ENCODE measurements at regions not wholly inside any gene's neighbourhood (a gene's known extent, or its start where the extent isn't known, plus 50 kb on each side); places are given as distances from the start of the nearest gene placed in this dataset.

DNA sequence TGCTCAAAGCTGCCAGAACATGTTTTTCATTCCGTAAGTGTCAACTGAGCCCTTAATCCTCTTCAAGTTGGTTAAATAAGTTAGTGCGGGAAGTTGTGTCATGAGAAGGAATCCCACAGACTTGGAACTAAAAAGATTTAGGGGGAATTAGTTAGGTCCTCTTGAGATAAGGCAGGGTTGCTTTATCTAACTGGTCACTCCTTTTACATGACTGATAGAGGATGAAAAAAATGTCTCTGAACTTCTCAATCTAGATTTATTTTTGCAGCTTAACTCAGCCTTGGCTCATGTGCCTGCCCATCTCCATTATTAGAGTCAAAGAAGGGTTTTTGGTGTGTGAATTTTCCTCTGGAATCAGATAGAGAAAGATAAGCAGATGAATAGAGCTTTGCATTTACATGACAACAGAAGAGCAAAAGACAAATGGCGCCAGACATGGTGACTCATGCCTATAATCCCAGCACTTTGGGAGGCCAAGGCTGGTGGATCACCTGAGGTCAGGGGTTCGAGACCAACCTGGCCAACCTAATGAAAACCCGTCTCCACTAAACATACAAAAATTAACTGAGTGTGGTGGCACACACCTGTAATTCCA, 882.9 kb downstream of the RPA4 start:
- no peaks in the 10 kb centered on the region for H3K36me3 ChIP-seq (ENCODE audit: control insufficient read depth, insufficient read depth, low read length)
- H3K27ac ChIP-seq (ENCODE audit: insufficient read depth, low read length, poor library complexity, severe bottlenecking): no peak overlapping the region
- H3K9me3 ChIP-seq (ENCODE audit: control insufficient read depth in 2 of 2, low read length in 2 of 2): no peaks in the 10 kb centered on the region
- H3K27me3 ChIP-seq (ENCODE audit: control insufficient read depth, insufficient read depth, low read length): no peaks in the 10 kb centered on the region
- no peaks in the 10 kb centered on the region for H3K36me3 Mint-ChIP-seq
- no peaks in the 10 kb centered on the region for H3K27me3 Mint-ChIP-seq
- H3K4me1 ChIP-seq (ENCODE audit: control insufficient read depth, insufficient read depth, low read length, poor library complexity, severe bottlenecking): no peaks in the 10 kb centered on the region
- H3K27ac Mint-ChIP-seq: no peak overlapping the region
- no peak overlapping the region for H3K4me3 Mint-ChIP-seq
- H3K4me1 Mint-ChIP-seq: no peaks in the 10 kb centered on the region
- no peak overlapping the region for H3K4me3 ChIP-seq (ENCODE audit: low read depth, low read length)
- ATAC-seq (ENCODE audit: low read depth in 2 of 2): no peak
- DNase-seq: no peak
- no peaks in the 10 kb centered on the region for H3K9me3 Mint-ChIP-seq

- no peak for DNase-seq
- Histone ChIP-seq H3K4me1 (ENCODE audit: control insufficient read depth, insufficient read depth, low read length, poor library complexity, severe bottlenecking) (no peaks in the 10 kb centered on the region), H3K9me3 (ENCODE audit: control insufficient read depth in 2 of 2, low read length in 2 of 2) (no peaks in the 10 kb centered on the region), H3K36me3 (ENCODE audit: control insufficient read depth, insufficient read depth, low read length) (no peaks in the 10 kb centered on the region), H3K27ac (ENCODE audit: insufficient read depth, low read length, poor library complexity, severe bottlenecking) (no peak overlapping the region), H3K27me3 (ENCODE audit: control insufficient read depth, insufficient read depth, low read length) (no peaks in the 10 kb centered on the region), H3K4me3 (ENCODE audit: low read depth, low read length) (no peak overlapping the region)
- Mint-ChIP-seq H3K36me3 (no peaks in the 10 kb centered on the region), H3K4me3 (no peak overlapping the region), H3K4me1 (no peaks in the 10 kb centered on the region), H3K27ac (no peak overlapping the region), H3K9me3 (peaks cover 0 to 2% (median 0%) of the 10 kb centered on the region in 7 donors), H3K27me3 (no peaks in the 10 kb centered on the region)
- ATAC-seq (ENCODE audit: low read depth in 2 of 2): no peak
Measured at GRCh38 chrX:97787311-97787710, 903.6 kb downstream of the RPA4 start.

DNA sequence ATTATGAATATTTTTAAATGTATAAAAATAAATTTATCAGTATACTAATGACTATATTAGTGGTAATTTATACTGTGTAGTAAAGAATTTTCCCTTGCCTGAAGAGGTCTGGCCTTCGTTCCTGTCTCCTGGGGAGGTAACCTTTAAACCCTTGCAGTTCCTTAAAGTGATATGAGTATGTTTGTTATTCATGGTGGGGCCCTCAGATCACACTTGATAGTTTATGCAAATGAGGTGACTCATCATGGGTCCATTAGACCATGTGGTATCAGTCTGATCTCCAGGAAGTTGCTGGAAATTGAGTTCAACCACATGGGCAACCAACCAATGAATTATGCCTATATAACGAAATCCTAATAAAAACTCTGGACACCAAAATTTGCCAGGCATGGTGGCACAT, 904.1 kb downstream of the RPA4 start:
- no peaks in the 10 kb centered on the region for H3K27me3 ChIP-seq (ENCODE audit: control insufficient read depth, insufficient read depth, low read length)
- Mint-ChIP-seq H3K4me3 (no peak overlapping the region), H3K36me3 (no peaks in the 10 kb centered on the region), H3K4me1 (no peaks in the 10 kb centered on the region), H3K27me3 (no peaks in the 10 kb centered on the region), H3K27ac (no peak overlapping the region), H3K9me3 (peaks cover 0 to 2% (median 0%) of the 10 kb centered on the region in 7 donors)
- DNase-seq (no peak), ATAC-seq (ENCODE audit: low read depth in 2 of 2) (no peak)
- no peaks in the 10 kb centered on the region for H3K9me3 ChIP-seq (ENCODE audit: control insufficient read depth in 2 of 2, low read length in 2 of 2)
- no peak overlapping the region for H3K27ac ChIP-seq (ENCODE audit: insufficient read depth, low read length, poor library complexity, severe bottlenecking)
- no peaks in the 10 kb centered on the region for H3K4me1 ChIP-seq (ENCODE audit: control insufficient read depth, insufficient read depth, low read length, poor library complexity, severe bottlenecking)
- no peak overlapping the region for H3K4me3 ChIP-seq (ENCODE audit: low read depth, low read length)
- no peaks in the 10 kb centered on the region for H3K36me3 ChIP-seq (ENCODE audit: control insufficient read depth, insufficient read depth, low read length)

GRCh38 chrX:97790850-97791249, 907.1 kb downstream of the RPA4 start:
- peaks cover 0 to 1% (median 0%) of the 10 kb centered on the region in 7 donors for H3K9me3 Mint-ChIP-seq
- no peaks in the 10 kb centered on the region for H3K27me3 Mint-ChIP-seq
- Histone ChIP-seq H3K27me3 (ENCODE audit: control insufficient read depth, insufficient read depth, low read length) (no peaks in the 10 kb centered on the region), H3K27ac (ENCODE audit: insufficient read depth, low read length, poor library complexity, severe bottlenecking) (no peak overlapping the region), H3K9me3 (ENCODE audit: control insufficient read depth in 2 of 2, low read length in 2 of 2) (no peaks in the 10 kb centered on the region), H3K36me3 (ENCODE audit: control insufficient read depth, insufficient read depth, low read length) (no peaks in the 10 kb centered on the region), H3K4me3 (ENCODE audit: low read depth, low read length) (no peak overlapping the region), H3K4me1 (ENCODE audit: control insufficient read depth, insufficient read depth, low read length, poor library complexity, severe bottlenecking) (no peaks in the 10 kb centered on the region)
- no peaks in the 10 kb centered on the region for H3K36me3 Mint-ChIP-seq
- H3K4me1 Mint-ChIP-seq: no peaks in the 10 kb centered on the region
- no peak overlapping the region for H3K27ac Mint-ChIP-seq
- H3K4me3 Mint-ChIP-seq: no peak overlapping the region
- no peak for ATAC-seq (ENCODE audit: low read depth in 2 of 2)
- peak in 1 of 3 donors; percentile 2 for DNase-seq

- no peak for ATAC-seq (ENCODE audit: low read depth in 2 of 2)
- H3K4me3 ChIP-seq (ENCODE audit: low read depth, low read length): no peak overlapping the region
- no peak overlapping the region for H3K27ac ChIP-seq (ENCODE audit: insufficient read depth, low read length, poor library complexity, severe bottlenecking)
- Mint-ChIP-seq H3K9me3 (no peaks in the 10 kb centered on the region), H3K36me3 (no peaks in the 10 kb centered on the region), H3K27me3 (no peaks in the 10 kb centered on the region), H3K27ac (no peak overlapping the region), H3K4me1 (no peaks in the 10 kb centered on the region), H3K4me3 (no peak overlapping the region)
- no peak for DNase-seq
- H3K36me3 ChIP-seq (ENCODE audit: control insufficient read depth, insufficient read depth, low read length): no peaks in the 10 kb centered on the region
- H3K4me1 ChIP-seq (ENCODE audit: control insufficient read depth, insufficient read depth, low read length, poor library complexity, severe bottlenecking): no peaks in the 10 kb centered on the region
- no peaks in the 10 kb centered on the region for H3K9me3 ChIP-seq (ENCODE audit: control insufficient read depth in 2 of 2, low read length in 2 of 2)
- no peaks in the 10 kb centered on the region for H3K27me3 ChIP-seq (ENCODE audit: control insufficient read depth, insufficient read depth, low read length)
Measured at GRCh38 chrX:97797076-97797475, 913.4 kb downstream of the RPA4 start.

DNA sequence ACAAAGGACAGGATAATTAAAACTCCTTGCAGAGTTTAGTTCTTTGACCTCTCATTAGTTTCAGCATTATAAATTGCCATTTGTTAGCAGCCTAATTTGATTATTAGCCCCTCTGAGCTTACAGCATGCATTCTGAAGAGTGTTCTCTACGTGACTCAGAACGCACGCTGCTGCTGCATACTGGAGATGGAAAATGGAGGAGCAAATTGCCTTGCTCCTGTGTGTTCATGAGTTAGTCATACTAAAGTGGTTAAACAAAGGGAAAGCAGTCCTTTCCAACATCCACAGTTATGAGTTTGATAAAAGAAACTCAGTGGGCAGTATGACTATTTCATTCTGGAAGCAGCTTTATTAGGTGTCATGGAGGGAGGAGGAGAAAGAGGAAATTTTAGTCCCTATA, 922.5 kb downstream of the RPA4 start:
- Mint-ChIP-seq H3K36me3 (no peaks in the 10 kb centered on the region), H3K4me3 (no peak overlapping the region), H3K27me3 (no peaks in the 10 kb centered on the region), H3K27ac (no peak overlapping the region), H3K4me1 (no peaks in the 10 kb centered on the region), H3K9me3 (peaks cover 0 to 3% (median 0%) of the 10 kb centered on the region in 7 donors)
- Histone ChIP-seq H3K9me3 (ENCODE audit: control insufficient read depth in 2 of 2, low read length in 2 of 2) (no peaks in the 10 kb centered on the region), H3K27me3 (ENCODE audit: control insufficient read depth, insufficient read depth, low read length) (no peaks in the 10 kb centered on the region), H3K4me1 (ENCODE audit: control insufficient read depth, insufficient read depth, low read length, poor library complexity, severe bottlenecking) (no peaks in the 10 kb centered on the region), H3K4me3 (ENCODE audit: low read depth, low read length) (no peak overlapping the region), H3K27ac (ENCODE audit: insufficient read depth, low read length, poor library complexity, severe bottlenecking) (no peak overlapping the region), H3K36me3 (ENCODE audit: control insufficient read depth, insufficient read depth, low read length) (no peaks in the 10 kb centered on the region)
- ATAC-seq (ENCODE audit: low read depth in 2 of 2) (no peak), DNase-seq (no peak)

DNA sequence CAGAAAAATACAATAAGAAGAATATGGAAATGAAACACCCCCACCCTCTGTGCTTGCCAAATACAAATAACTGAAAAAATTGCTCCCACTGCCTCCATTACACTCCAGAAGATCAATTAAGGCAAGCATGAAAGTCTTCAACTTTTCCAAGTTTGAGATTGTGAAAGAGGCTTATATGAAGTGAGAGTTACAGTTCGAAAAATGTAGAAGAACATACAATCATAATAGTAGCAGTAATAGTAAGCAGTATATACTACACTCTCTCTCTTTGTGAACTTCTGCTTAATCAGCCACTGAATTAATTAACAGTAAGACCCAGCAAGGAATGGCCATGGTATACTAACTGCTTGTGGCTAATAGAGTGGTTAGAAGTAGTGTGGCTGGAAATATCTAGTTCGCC, 923.2 kb downstream of the RPA4 start:
- H3K4me3 Mint-ChIP-seq: no peak overlapping the region
- Histone ChIP-seq H3K27ac (ENCODE audit: insufficient read depth, low read length, poor library complexity, severe bottlenecking) (no peak overlapping the region), H3K9me3 (ENCODE audit: control insufficient read depth in 2 of 2, low read length in 2 of 2) (no peaks in the 10 kb centered on the region), H3K36me3 (ENCODE audit: control insufficient read depth, insufficient read depth, low read length) (no peaks in the 10 kb centered on the region), H3K27me3 (ENCODE audit: control insufficient read depth, insufficient read depth, low read length) (no peaks in the 10 kb centered on the region), H3K4me1 (ENCODE audit: control insufficient read depth, insufficient read depth, low read length, poor library complexity, severe bottlenecking) (no peaks in the 10 kb centered on the region), H3K4me3 (ENCODE audit: low read depth, low read length) (no peak overlapping the region)
- peaks cover 0 to 3% (median 0%) of the 10 kb centered on the region in 7 donors for H3K9me3 Mint-ChIP-seq
- no peak for ATAC-seq (ENCODE audit: low read depth in 2 of 2)
- H3K27me3 Mint-ChIP-seq: no peaks in the 10 kb centered on the region
- DNase-seq: no peak
- H3K36me3 Mint-ChIP-seq: no peaks in the 10 kb centered on the region
- no peaks in the 10 kb centered on the region for H3K4me1 Mint-ChIP-seq
- H3K27ac Mint-ChIP-seq: no peak overlapping the region

GRCh38 chrX:97820170-97820569, 936.5 kb downstream of the RPA4 start:
- no peaks in the 10 kb centered on the region for H3K9me3 ChIP-seq (ENCODE audit: control insufficient read depth in 2 of 2, low read length in 2 of 2)
- ATAC-seq (ENCODE audit: low read depth in 2 of 2): no peak
- no peak overlapping the region for H3K27ac Mint-ChIP-seq
- H3K27me3 Mint-ChIP-seq: no peaks in the 10 kb centered on the region
- no peaks in the 10 kb centered on the region for H3K4me1 Mint-ChIP-seq
- no peaks in the 10 kb centered on the region for H3K4me1 ChIP-seq (ENCODE audit: control insufficient read depth, insufficient read depth, low read length, poor library complexity, severe bottlenecking)
- no peak overlapping the region for H3K27ac ChIP-seq (ENCODE audit: insufficient read depth, low read length, poor library complexity, severe bottlenecking)
- no peak for DNase-seq
- H3K4me3 Mint-ChIP-seq: no peak overlapping the region
- no peaks in the 10 kb centered on the region for H3K27me3 ChIP-seq (ENCODE audit: control insufficient read depth, insufficient read depth, low read length)
- H3K36me3 Mint-ChIP-seq: no peaks in the 10 kb centered on the region
- peaks cover 0 to 4% (median 2%) of the 10 kb centered on the region in 7 donors for H3K9me3 Mint-ChIP-seq
- no peak overlapping the region for H3K4me3 ChIP-seq (ENCODE audit: low read depth, low read length)
- H3K36me3 ChIP-seq (ENCODE audit: control insufficient read depth, insufficient read depth, low read length): no peaks in the 10 kb centered on the region

Measured in CD4-positive, CD25-positive, alpha-beta regulatory T cell (primary cell).